MCF 10A (cell line): ENCODE measurements at regions not wholly inside any gene's neighbourhood (a gene's known extent, or its start where the extent isn't known, plus 50 kb on each side); places are given as distances from the start of the nearest gene placed in this dataset.

Source experiments
- BruUV-seq: library from RNA; stranded (reverse); fragments of 400-500 nt; replicated peaks from 2 replicates; lab custom pipeline; 2021; lab: Mats Ljungman, UMichigan
- CTCF ChIA-PET: fragments of 300-600 bp; sonication (Branson Sonifier 250); formaldehyde crosslinking; extraction: SDS; loops from one replicate; lab custom pipeline; 2021; ENCODE audit warnings: antibody characterized with exemption, inconsistent platforms; lab: Yijun Ruan, JAX
- POLR2A ChIA-PET: fragments of 300-600, 350-650 bp; sonication (Branson Sonifier 250); formaldehyde crosslinking; extraction: SDS; loops from one replicate; lab custom pipeline; 2020; ENCODE audit warnings: antibody characterized with exemption, inconsistent platforms; lab: Yijun Ruan, JAX
- DNase-seq: peaks from one replicate; pipeline ENCODE4 v3.0.0-alpha.2; 2018; ENCODE audit not compliant: unreplicated experiment
- H3K27ac Mint-ChIP-seq: one replicate; pipeline ENCODE4 v1.8.0; 2022; ENCODE audit warnings: mild to moderate bottlenecking, low read depth, mixed read lengths; ENCODE audit not compliant: unreplicated experiment
- H3K27me3 Mint-ChIP-seq: one replicate; pipeline ENCODE4 v1.8.0; 2022; ENCODE audit warnings: mixed read lengths; ENCODE audit not compliant: insufficient read depth, unreplicated experiment
- H3K36me3 Mint-ChIP-seq: one replicate; pipeline ENCODE4 v1.8.0; 2022; ENCODE audit warnings: mild to moderate bottlenecking, moderate library complexity, mixed read lengths; ENCODE audit not compliant: insufficient read depth, unreplicated experiment
- H3K4me1 Mint-ChIP-seq: one replicate; pipeline ENCODE4 v1.8.0; 2022; ENCODE audit warnings: mixed read lengths; ENCODE audit not compliant: insufficient read depth, unreplicated experiment
- H3K4me3 Mint-ChIP-seq: one replicate; pipeline ENCODE4 v1.8.0; 2022; ENCODE audit warnings: mild to moderate bottlenecking, moderate library complexity, mixed read lengths; ENCODE audit not compliant: unreplicated experiment
- H3K9me3 Mint-ChIP-seq: one replicate; pipeline ENCODE4 v1.8.0; 2022; ENCODE audit warnings: mixed read lengths; ENCODE audit not compliant: unreplicated experiment
- intact Hi-C: fragments of 100-400 bp; cut with micrococcal nuclease; formaldehyde crosslinking; loops from 2 replicates; pipeline ENCODE4 v1.14.1; 2022
- TF ChIP-seq, protein P1 (sequence below): fragments of 200-600 bp; IDR thresholded peaks from one replicate; pipeline ENCODE4 v1.8.0; 2022; ENCODE audit warnings: antibody characterized with exemption, mild to moderate bottlenecking; ENCODE audit not compliant: unreplicated experiment

DNA sequence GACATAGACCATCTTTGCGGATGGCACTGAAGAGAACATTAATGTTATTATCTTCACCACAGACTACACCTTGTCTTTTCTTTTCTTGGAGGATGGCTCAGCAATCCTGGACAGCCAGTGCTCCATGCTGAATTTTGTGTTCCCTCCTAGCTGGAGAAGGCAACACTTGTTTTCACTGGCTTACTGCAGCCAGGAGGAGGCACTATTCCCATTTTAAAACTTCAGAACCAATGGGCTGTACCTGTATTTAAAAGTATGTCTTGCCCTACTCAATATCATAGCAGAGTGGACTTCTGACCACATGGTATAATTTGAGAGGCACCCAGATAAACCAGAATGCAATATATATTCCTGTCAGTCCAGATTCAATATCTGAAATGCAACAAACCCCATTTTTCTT is 53.3 kb upstream of the POGK start:
- Mint-ChIP-seq H3K27ac (no peak overlapping the region), H3K4me1 (no peaks in the 10 kb centered on the region), H3K36me3 (peaks cover 6% of the 10 kb centered on the region), H3K9me3 (no peaks in the 10 kb centered on the region), H3K27me3 (peaks cover 12% of the 10 kb centered on the region), H3K4me3 (no peak overlapping the region)
- DNase-seq = no peak
- TF ChIP-seq, protein P1, sequence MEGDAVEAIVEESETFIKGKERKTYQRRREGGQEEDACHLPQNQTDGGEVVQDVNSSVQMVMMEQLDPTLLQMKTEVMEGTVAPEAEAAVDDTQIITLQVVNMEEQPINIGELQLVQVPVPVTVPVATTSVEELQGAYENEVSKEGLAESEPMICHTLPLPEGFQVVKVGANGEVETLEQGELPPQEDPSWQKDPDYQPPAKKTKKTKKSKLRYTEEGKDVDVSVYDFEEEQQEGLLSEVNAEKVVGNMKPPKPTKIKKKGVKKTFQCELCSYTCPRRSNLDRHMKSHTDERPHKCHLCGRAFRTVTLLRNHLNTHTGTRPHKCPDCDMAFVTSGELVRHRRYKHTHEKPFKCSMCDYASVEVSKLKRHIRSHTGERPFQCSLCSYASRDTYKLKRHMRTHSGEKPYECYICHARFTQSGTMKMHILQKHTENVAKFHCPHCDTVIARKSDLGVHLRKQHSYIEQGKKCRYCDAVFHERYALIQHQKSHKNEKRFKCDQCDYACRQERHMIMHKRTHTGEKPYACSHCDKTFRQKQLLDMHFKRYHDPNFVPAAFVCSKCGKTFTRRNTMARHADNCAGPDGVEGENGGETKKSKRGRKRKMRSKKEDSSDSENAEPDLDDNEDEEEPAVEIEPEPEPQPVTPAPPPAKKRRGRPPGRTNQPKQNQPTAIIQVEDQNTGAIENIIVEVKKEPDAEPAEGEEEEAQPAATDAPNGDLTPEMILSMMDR = no peak
- intact Hi-C loops = no loop called here
- ChIA-PET CTCF (interaction anchor here (0.9 to 1.2 kb wide), 3 partner anchors 10 to 273 kb away, joined by 3 to 5 read pairs (median 3); no protein-coding TSS in a partner anchor), POLR2A (interaction anchor here (0.9 kb wide), 1 partner anchor 54 kb away, joined by 3 read pairs; the partner anchor contains the start of gene POGK)
- BruUV-seq = no TSS peak

DNA sequence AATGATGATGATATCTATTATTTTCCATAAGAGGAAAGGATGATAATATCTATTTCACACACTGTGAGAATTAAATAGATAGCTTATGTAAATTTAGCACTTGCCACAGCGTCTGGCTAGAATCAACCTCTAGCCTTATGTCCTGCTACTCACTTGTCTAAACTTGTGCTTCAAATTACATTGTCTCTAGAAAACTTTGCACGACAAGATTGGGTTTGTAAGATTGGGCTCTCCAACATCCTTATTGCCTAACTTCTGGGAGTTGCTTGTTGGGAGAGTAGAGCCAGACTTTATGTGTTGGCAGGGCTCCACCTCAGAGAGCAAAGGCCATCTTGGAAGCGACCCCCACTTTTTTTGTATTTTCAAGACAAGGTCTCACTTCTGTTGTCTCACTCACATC is 50.0 kb upstream of the POGK start:
- H3K36me3 Mint-ChIP-seq = peaks cover 6% of the 10 kb centered on the region
- no peaks in the 10 kb centered on the region for H3K9me3 Mint-ChIP-seq
- TF ChIP-seq, protein P1 = no peak

More for the DNA sequence above, 50.0 kb upstream of the POGK start:
- Mint-ChIP-seq H3K27ac (no peak overlapping the region), H3K27me3 (no peaks in the 10 kb centered on the region), H3K4me3 (no peak overlapping the region), H3K4me1 (no peaks in the 10 kb centered on the region)
- BruUV-seq = no TSS peak
- CTCF ChIA-PET = no interaction called here
- POLR2A ChIA-PET = interaction anchor here (0.5 to 0.7 kb wide), 2 partner anchors 331 to 1131 kb away, joined by 3 to 4 read pairs; no protein-coding TSS in a partner anchor
- intact Hi-C loops = no loop called here
- DNase-seq = peak; percentile 81
